SU-DHL-6 (cell line): ENCODE measurements at regions not wholly inside any gene's neighbourhood (a gene's known extent, or its start where the extent isn't known, plus 50 kb on each side); places are given as distances from the start of the nearest gene placed in this dataset.
"Not testable (repeated sequence)": the region's sequence is repeated elsewhere in the genome, so short reads cannot be mapped to it uniquely, and the experiment has no call there.

Experiments
- EZH2phosphoT487 ChIP-seq: fragments of 200-600 bp; sonication (generic), shearing (Covaris generic); conservative IDR thresholded peaks from 2 replicates; pipeline ENCODE4 v1.6.1; 2018; ENCODE audit warnings: mild to moderate bottlenecking, antibody characterized with exemption, low read length, moderate library complexity, mixed read lengths
- TF ChIP-seq, protein P1 (sequence below): fragments of 200-600 bp; sonication (generic); IDR thresholded peaks from one replicate; pipeline ENCODE4 v1.5.1; 2017; ENCODE audit warnings: antibody characterized with exemption, mild to moderate bottlenecking, low read length, moderate library complexity; ENCODE audit not compliant: insufficient read depth, poor library complexity, severe bottlenecking

DNA sequence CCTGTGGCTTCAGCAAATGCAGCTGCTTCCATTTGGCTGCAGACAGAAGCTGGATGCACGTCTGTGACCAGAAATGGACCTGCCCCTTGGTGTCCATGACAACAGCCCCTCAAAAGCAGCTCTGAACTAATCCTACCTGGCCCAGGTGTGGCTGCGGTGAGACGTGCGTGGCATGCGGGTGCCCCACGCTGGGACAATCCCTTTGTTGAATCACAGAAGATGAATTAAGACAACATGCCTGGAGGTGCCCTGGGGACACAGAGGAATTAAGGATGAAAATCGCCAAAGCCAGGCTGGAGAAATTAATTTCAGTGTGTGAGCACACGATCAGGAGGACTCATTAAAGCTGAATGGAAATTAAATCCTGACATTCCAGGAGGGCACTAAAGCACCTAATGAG is 281.2 kb upstream of the SFSWAP start:
- TF ChIP-seq, protein P1, sequence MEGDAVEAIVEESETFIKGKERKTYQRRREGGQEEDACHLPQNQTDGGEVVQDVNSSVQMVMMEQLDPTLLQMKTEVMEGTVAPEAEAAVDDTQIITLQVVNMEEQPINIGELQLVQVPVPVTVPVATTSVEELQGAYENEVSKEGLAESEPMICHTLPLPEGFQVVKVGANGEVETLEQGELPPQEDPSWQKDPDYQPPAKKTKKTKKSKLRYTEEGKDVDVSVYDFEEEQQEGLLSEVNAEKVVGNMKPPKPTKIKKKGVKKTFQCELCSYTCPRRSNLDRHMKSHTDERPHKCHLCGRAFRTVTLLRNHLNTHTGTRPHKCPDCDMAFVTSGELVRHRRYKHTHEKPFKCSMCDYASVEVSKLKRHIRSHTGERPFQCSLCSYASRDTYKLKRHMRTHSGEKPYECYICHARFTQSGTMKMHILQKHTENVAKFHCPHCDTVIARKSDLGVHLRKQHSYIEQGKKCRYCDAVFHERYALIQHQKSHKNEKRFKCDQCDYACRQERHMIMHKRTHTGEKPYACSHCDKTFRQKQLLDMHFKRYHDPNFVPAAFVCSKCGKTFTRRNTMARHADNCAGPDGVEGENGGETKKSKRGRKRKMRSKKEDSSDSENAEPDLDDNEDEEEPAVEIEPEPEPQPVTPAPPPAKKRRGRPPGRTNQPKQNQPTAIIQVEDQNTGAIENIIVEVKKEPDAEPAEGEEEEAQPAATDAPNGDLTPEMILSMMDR, result not testable (repeated sequence)
- TF ChIP-seq EZH2phosphoT487, result not testable (repeated sequence)
